HG02885 (cell line): ENCODE measurements at regions not wholly inside any gene's neighbourhood (a gene's known extent, or its start where the extent isn't known, plus 50 kb on each side); places are given as distances from the start of the nearest gene placed in this dataset.
"Not testable (repeated sequence)": the region's sequence is repeated elsewhere in the genome, so short reads cannot be mapped to it uniquely, and the experiment has no call there.

ENCODE experiments used
- ATAC-seq: cut with Tn5 transposase; IDR thresholded peaks from one replicate; pipeline ENCODE4 v1.9.1; 2021; ENCODE audit warnings: mild to moderate bottlenecking; ENCODE audit not compliant: unreplicated experiment, poor library complexity

- ATAC-seq: no peak
Observed at GRCh38 chr12:74401035-74401434, 136.6 kb upstream of the ATXN7L3B start.

- ATAC-seq: no peak
Observed at GRCh38 chr12:74401966-74402365, 135.7 kb upstream of the ATXN7L3B start.

- ATAC-seq: not testable (repeated sequence)
Observed at GRCh38 chr12:74403221-74403470, 134.5 kb upstream of the ATXN7L3B start.

GRCh38 chr12:74408601-74409166 is 129.0 kb upstream of the ATXN7L3B start:
- ATAC-seq: no peak

- no peak for ATAC-seq
Observed at GRCh38 chr12:74412606-74413230, 124.9 kb upstream of the ATXN7L3B start.

GRCh38 chr12:74415633-74416032 is 122.0 kb upstream of the ATXN7L3B start:
- ATAC-seq: peak; percentile 89

- no peak for ATAC-seq
Observed at GRCh38 chr12:74418573-74418972, 119.1 kb upstream of the ATXN7L3B start.

- no peak for ATAC-seq
Observed at GRCh38 chr12:74424778-74425177, 112.9 kb upstream of the ATXN7L3B start.

GRCh38 chr12:74426091-74426490 is 111.5 kb upstream of the ATXN7L3B start:
- no peak for ATAC-seq

- no peak for ATAC-seq
Observed at GRCh38 chr12:74429535-74429934, 108.1 kb upstream of the ATXN7L3B start.

- ATAC-seq: no peak
Observed at GRCh38 chr12:74431801-74432200, 105.8 kb upstream of the ATXN7L3B start.

- no peak for ATAC-seq
Observed at GRCh38 chr12:74440469-74440868, 97.2 kb upstream of the ATXN7L3B start.

GRCh38 chr12:74441872-74442271 is 95.8 kb upstream of the ATXN7L3B start:
- ATAC-seq: no peak

- ATAC-seq: no peak
Observed at GRCh38 chr12:74446466-74446865, 91.2 kb upstream of the ATXN7L3B start.

- ATAC-seq: no peak
Observed at GRCh38 chr12:74449872-74450271, 87.8 kb upstream of the ATXN7L3B start.

GRCh38 chr12:74454109-74454508 is 83.5 kb upstream of the ATXN7L3B start:
- ATAC-seq: no peak

GRCh38 chr12:74455429-74455828 is 82.2 kb upstream of the ATXN7L3B start:
- no peak for ATAC-seq

GRCh38 chr12:74456431-74456830 is 81.2 kb upstream of the ATXN7L3B start:
- ATAC-seq: no peak

- ATAC-seq: no peak
Observed at GRCh38 chr12:74468401-74468800, 69.2 kb upstream of the ATXN7L3B start.

- ATAC-seq: no peak
Observed at GRCh38 chr12:74476234-74476633, 61.4 kb upstream of the ATXN7L3B start.

- ATAC-seq: no peak
Observed at GRCh38 chr12:74481078-74481477, 56.6 kb upstream of the ATXN7L3B start.

GRCh38 chr12:74482115-74482514 is 55.5 kb upstream of the ATXN7L3B start:
- no peak for ATAC-seq

GRCh38 chr12:74483057-74483456 is 54.6 kb upstream of the ATXN7L3B start:
- ATAC-seq: no peak
